VCaP (cell line): ENCODE measurements at regions not wholly inside any gene's neighbourhood (a gene's known extent, or its start where the extent isn't known, plus 50 kb on each side); places are given as distances from the start of the nearest gene placed in this dataset.
"Not testable (repeated sequence)": the region's sequence is repeated elsewhere in the genome, so short reads cannot be mapped to it uniquely, and the experiment has no call there.

Source experiments
- H3K27ac ChIP-seq: fragments of 450-650 bp; 2 replicates; pipeline ENCODE4 v1.5.1; 2017
- CTCF ChIP-seq: fragments of 450-650 bp; conservative IDR thresholded peaks from 2 replicates; pipeline ENCODE4 v1.5.1; 2017; ENCODE audit warnings: mild to moderate bottlenecking, moderate library complexity

GRCh38 chr7:3138997-3139396 lies 95.3 kb upstream of the CARD11 start:
- no peak for TF ChIP-seq CTCF
- H3K27ac ChIP-seq = peak overlapping the region; percentile 79

- peak overlapping the region; percentile 79 for H3K27ac ChIP-seq
- TF ChIP-seq CTCF = no peak
Measured at GRCh38 chr7:3140834-3141233, 97.2 kb upstream of the CARD11 start.

DNA sequence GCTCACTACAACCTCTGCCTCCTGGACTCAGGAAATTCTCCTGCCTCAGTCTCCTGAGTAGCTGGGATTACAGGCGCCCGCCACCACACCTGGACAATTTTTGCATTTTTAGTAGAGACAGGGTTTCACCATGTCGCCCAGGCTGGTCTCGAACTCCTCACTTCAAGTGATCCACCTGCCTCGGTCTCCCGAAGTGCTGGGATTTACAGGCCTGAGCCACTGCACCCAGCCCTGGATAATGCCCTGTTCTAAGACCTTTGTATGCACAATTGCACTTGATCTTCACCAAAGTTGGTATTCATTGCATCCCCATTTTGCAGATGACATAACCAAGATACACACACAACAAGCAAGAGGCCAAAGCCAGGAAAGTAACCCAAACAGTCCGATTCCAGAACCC lies 97.7 kb upstream of the CARD11 start:
- no peak for TF ChIP-seq CTCF
- peak overlapping the region; percentile 79 for H3K27ac ChIP-seq

GRCh38 chr7:3143869-3144775 lies 100.5 kb upstream of the CARD11 start:
- TF ChIP-seq CTCF = no peak
- H3K27ac ChIP-seq = peak overlapping the region; percentile 51; the same call in 1 of the 2 replicates

DNA sequence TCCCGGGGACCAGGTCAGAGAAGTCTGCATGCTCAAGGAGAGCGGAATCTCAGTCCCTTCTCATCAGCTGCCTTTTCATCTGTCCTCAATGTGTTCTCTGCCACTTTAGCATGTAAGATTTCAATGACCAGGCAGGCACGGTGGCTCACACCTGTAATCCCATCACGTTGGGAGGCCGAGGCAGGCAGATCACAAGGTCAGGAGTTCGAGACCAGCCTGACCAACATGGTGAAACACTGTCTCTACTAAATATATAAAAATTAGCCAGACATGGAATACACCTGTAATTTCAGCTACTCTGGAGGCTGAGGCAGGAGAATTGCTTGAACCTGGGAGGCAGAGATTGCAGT lies 101.1 kb upstream of the CARD11 start:
- peak overlapping the region; percentile 51; the same call in 1 of the 2 replicates for H3K27ac ChIP-seq

DNA sequence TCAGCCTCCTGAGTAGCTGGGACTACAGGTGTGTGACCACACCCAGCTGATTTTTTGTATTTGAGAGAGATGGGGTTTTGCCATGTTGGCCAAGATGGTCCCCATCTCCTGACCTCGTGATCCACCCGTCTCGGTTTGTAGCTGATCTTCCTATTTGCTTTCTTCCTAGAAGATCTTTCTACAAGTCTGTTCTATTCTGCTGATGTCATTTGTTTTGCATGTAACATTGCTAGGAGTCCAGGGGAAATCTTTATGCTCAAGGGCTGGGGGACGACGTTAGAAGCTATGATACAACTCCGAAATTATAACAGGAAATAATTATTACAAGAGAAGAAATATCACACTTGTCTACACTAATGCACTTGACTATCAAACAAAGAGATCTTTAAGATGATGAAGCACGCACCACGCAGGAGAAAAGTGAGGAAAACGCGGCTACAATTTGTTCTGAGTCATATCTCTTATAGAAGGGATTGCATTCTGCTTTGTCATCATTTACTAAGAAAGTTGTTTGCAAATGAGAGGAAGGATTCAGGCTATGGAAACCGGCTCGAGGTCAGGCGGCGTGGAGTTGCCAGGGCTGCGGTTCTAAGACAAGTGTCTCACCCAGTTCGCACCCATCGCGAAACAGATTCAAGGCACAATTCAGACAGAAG lies 103.0 kb upstream of the CARD11 start:
- no peak for TF ChIP-seq CTCF
- H3K27ac ChIP-seq = no peak overlapping the region

DNA sequence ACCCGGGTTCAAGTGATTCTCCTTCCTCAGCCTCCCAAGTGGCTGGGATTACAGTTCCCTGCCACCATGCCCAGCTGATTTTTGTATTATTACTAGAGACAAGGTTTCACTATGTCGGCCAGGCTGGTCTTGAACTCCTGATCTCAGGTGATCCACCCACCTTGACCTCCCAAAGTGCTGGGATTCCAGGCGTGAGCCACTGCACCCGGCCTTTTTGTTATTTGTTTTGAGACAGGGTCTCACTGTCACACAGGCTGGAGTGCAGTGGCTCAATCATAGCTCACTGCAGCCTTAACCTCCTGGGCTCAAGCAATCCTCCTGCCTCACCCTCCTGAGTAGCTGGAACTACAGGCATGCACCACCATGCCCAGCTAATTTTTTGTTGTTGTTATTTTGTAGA lies 104.8 kb upstream of the CARD11 start:
- not testable (repeated sequence) for H3K27ac ChIP-seq

GRCh38 chr7:3149231-3149995 lies 105.7 kb upstream of the CARD11 start:
- no peak overlapping the region for H3K27ac ChIP-seq
- no peak for TF ChIP-seq CTCF
